ENCODE measurements at regions not wholly inside any gene's neighbourhood (a gene's known extent, or its start where the extent isn't known, plus 50 kb on each side); places are given as distances from the start of the nearest gene placed in this dataset.

GRCh38 chr10:62560201-62560819, 186.1 kb downstream of the ZNF365 start:
- DNase-seq: no peak
- intact Hi-C loops (cut with DNase I): no loop called here
- H3K4me1 ChIP-seq: no peaks in the 10 kb centered on the region
- H3K9me3 ChIP-seq: no peaks in the 10 kb centered on the region
- no peaks in the 10 kb centered on the region for H3K36me3 ChIP-seq
- no peak for TF ChIP-seq CTCF (IDR thresholded peaks at IDR 0.05)
- no peak overlapping the region for H3K4me3 ChIP-seq
- no peak for ATAC-seq
- no peak overlapping the region for H3K27ac ChIP-seq
- H3K27me3 ChIP-seq (ENCODE audit: low read depth): no peaks in the 10 kb centered on the region

GRCh38 chr10:62561151-62561550, 187.0 kb downstream of the ZNF365 start:
- no peak for ATAC-seq
- intact Hi-C loops (cut with DNase I): no loop called here
- no peak overlapping the region for H3K27ac ChIP-seq

GRCh38 chr10:62562101-62562500, 187.9 kb downstream of the ZNF365 start:
- Histone ChIP-seq H3K4me1 (no peaks in the 10 kb centered on the region), H3K4me3 (no peak overlapping the region), H3K27me3 (ENCODE audit: low read depth) (no peaks in the 10 kb centered on the region), H3K36me3 (no peaks in the 10 kb centered on the region), H3K27ac (no peak overlapping the region), H3K9me3 (no peaks in the 10 kb centered on the region)
- no peak for ATAC-seq
- TF ChIP-seq CTCF (IDR thresholded peaks at IDR 0.05): no peak
- intact Hi-C loops (cut with DNase I): no loop called here
- DNase-seq: no peak

More at GRCh38 chr10:62561151-62561550, 187.0 kb downstream of the ZNF365 start:
- H3K4me1 ChIP-seq: no peaks in the 10 kb centered on the region
- no peak overlapping the region for H3K4me3 ChIP-seq
- no peaks in the 10 kb centered on the region for H3K9me3 ChIP-seq
- no peak for DNase-seq
- no peaks in the 10 kb centered on the region for H3K36me3 ChIP-seq
- no peaks in the 10 kb centered on the region for H3K27me3 ChIP-seq (ENCODE audit: low read depth)
- TF ChIP-seq CTCF (IDR thresholded peaks at IDR 0.05): no peak

- no peak overlapping the region for H3K27ac ChIP-seq
- no peak overlapping the region for H3K4me3 ChIP-seq
- no peaks in the 10 kb centered on the region for H3K4me1 ChIP-seq
Observed at GRCh38 chr10:62562795-62563194, 188.6 kb downstream of the ZNF365 start.

GRCh38 chr10:62573929-62574328, 199.8 kb downstream of the ZNF365 start:
- ATAC-seq (no peak), DNase-seq (no peak)

More at GRCh38 chr10:62562795-62563194, 188.6 kb downstream of the ZNF365 start:
- ATAC-seq (no peak), DNase-seq (no peak)
- no peak for TF ChIP-seq CTCF (IDR thresholded peaks at IDR 0.05)
- Histone ChIP-seq H3K36me3 (no peaks in the 10 kb centered on the region), H3K27me3 (ENCODE audit: low read depth) (no peaks in the 10 kb centered on the region), H3K9me3 (no peaks in the 10 kb centered on the region)
- intact Hi-C loops (cut with DNase I): no loop called here

More at GRCh38 chr10:62573929-62574328, 199.8 kb downstream of the ZNF365 start:
- Histone ChIP-seq H3K27me3 (ENCODE audit: low read depth) (no peaks in the 10 kb centered on the region), H3K36me3 (no peaks in the 10 kb centered on the region), H3K4me3 (no peak overlapping the region), H3K27ac (no peak overlapping the region), H3K9me3 (no peaks in the 10 kb centered on the region), H3K4me1 (no peaks in the 10 kb centered on the region)
- no peak for TF ChIP-seq CTCF (IDR thresholded peaks at IDR 0.05)
- intact Hi-C loops (cut with DNase I): no loop called here
